DOHH2 (cell line): ENCODE measurements at regions not wholly inside any gene's neighbourhood (a gene's known extent, or its start where the extent isn't known, plus 50 kb on each side); places are given as distances from the start of the nearest gene placed in this dataset.

Source experiments
- CTCF ChIP-seq: fragments of 200-600 bp; sonication (generic); IDR thresholded peaks from one replicate; pipeline ENCODE4 v1.5.1; 2014; ENCODE audit warnings: antibody characterized with exemption, mild to moderate bottlenecking, low read depth, low read length; ENCODE audit not compliant: poor library complexity, severe bottlenecking
- EZH2phosphoT487 ChIP-seq: fragments of 200-600 bp; sonication (generic); IDR thresholded peaks from 2 replicates; pipeline ENCODE4 v1.6.1; 2017; ENCODE audit warnings: borderline replicate concordance, mild to moderate bottlenecking, antibody characterized with exemption, low read length, moderate library complexity, mixed read lengths

GRCh38 chr17:79511471-79511870 is 99.4 kb downstream of the RBFOX3 start:
- TF ChIP-seq CTCF = no peak
- no peak for TF ChIP-seq EZH2phosphoT487
